Glomerular visceral epithelial cell (primary cell): ENCODE measurements at regions not wholly inside any gene's neighbourhood (a gene's known extent, or its start where the extent isn't known, plus 50 kb on each side); places are given as distances from the start of the nearest gene placed in this dataset.

Source experiments
- DNase-seq: peaks from one replicate; pipeline ENCODE4 v3.0.0-alpha.2; 2016; ENCODE audit errors: extremely low spot score

DNA sequence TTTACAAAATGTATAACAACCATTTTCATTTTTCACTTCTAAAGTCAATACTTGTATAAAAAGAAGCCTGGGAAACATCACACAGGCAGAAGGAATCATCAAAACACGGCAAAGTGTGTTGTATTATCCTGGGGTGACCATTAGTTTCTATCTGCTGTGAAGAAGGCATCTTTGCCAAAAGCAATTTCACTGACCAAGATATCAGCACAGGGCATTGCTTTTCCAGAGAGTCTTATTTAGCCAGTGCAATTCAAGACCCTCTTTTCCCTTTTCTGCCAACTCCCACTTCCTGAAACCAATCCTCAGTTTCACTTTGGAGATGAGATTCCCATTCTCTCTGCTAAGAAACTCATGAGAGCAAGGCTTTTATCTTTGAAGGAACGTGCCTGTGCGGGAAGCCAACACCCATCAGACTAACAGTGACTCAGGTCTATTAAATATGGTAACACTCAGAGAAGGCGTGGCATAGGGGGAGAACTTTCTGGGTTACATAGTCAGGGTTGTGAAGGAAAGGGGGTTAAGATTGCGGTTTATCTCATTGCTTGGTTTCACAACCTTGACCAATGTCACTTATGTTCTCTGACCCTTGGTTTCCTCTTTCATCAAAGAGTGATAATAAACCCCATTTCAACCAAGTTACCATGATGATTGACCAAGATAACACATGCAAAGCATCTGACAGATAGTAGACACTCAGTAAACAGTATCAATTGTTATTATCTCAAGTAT is 666.9 kb upstream of the KLF4 start:
- DNase-seq = no peak

DNA sequence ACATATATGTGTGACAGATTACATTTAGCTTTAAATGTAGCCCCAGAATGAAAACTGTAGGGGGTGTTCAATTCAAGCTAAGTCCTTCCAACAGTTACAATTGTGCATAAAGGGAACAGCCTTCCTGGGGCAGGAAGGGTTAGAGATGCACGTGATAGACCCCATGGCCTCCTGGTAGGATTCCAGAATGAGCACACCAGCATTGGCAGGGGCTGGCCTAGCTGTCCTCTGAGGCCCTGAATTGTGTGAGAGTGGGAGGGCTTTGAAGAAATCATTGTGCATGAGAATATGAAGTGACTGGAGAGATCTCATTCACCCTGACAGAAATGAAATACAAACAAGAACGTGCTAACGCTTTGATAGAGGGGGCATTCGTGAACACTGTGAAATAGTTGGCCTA is 663.8 kb upstream of the KLF4 start:
- DNase-seq = no peak

DNA sequence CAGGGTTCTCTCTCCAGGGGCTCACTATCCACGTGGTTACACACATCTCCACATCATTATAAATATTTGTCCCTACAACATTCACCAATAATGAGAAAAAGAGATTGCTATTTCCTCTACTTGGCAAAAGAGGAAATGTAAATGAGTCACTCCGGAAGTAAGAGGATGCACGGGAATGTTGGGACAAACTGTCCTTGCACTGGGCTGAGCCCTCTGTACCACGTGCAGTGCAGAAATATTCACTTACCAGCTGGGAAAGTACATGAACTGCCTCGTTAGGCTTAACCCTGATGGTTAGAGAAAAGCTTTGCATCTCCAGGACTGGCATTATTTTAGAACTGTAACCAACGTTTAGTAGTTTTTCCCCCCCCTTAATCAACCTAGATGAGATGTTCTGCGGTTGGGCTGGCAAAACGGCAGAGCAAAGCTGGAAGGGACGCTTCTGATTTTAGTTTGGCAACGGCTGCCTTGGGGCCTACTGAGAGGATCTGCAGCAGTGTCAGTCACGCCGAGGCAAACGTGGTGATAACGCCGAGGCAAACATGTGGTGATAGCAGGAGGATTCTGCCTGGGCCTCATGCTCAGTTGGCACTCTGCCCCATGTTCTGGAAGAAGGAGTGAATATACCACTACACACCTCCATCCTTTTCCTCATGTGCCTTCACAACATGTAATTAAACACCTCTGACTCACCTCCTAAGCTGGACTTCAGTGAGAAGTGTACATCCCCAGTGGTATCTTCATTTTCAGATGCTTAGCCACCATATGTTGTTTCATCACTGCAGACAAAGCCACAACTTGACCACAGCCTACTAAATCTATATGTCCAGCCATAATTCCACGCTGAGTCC is 661.4 kb upstream of the KLF4 start:
- DNase-seq = peak; percentile 61

DNA sequence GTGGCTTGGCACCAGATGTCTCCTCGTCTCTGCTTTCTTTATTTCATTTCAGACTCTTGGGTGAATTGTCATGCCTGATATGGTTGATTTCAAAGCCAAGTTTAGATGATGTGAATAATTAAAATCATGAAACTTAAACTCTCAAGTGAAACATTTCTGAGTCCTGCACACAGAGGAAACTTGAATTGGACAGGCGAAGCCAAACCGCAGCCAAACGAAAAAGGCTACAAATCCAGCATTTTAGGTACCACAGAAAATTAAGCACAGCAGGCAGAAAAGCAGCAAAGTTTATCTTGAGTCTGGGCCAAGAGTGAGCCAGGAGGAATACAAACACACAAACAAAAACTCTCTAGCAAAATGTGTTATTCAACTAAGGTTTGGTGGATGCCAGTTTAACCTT is 659.8 kb upstream of the KLF4 start:
- DNase-seq = no peak

DNA sequence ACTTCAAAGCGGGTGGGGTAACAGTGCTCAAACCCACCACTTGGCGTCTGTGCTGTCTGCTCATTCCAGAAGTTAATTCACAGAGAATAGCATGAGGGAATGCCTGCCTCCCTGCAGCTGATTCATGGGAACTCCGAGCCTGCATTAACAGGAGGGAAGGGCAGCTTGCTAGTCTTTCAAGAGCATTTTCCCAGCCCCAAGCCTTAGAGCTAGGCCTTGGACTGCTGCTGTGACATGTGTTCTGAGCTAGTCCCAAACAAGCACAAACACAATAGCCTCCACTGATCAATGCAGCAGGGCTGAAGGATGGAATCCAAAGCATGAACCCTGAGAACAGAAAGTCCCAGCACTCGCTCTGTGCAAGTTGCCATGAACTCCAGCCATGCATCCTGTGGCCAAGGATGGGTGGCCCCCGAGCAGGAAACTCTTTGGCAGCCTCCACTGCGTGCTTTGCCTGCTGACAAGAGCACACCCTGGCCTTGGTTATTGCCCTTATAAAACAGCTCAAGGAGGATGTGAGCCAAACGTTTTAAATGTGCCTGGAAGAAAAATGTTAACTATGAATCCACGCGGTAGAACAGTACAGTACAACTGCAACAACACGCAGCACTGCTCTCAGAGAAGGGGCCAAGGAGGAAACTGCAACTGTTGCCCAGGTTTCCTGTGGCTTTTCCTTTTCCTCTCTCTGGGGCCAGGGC is 653.1 kb upstream of the KLF4 start:
- peak; percentile 38 for DNase-seq

DNA sequence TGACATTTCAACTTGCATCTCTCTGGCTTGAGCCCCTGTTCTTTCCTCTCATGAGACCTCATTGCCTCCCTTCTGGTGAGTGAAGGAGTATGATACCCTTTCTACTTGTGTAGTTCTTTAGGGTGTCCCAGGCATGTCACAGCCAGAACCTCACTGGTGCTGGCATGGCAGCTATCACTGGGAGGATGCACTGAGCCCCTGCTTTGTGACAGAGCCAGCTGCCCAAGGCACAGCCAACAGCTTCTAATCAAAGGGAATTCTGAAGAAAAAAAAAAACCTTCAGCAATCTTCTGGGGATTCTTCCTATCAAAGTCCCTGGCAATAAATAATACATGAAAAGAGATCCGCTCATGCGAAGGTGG is 652.6 kb upstream of the KLF4 start:
- no peak for DNase-seq

DNA sequence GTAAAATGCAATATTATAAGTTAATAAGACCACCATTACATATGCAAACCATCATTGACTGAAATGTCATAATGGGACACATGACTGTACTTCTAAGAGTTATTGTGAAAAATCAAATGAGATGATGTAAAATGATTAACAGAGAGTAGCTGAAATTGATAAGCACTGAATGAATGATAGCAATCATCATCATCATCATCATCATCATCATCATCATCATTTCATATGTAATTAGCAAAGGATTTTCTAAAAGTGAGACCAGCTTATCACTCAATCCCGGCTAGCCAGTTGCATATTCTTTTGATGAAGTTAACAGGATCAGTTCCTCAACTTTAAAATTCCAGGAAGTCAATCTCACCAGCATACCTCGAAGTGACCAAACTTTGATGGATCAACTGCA is 650.3 kb upstream of the KLF4 start:
- no peak for DNase-seq

DNA sequence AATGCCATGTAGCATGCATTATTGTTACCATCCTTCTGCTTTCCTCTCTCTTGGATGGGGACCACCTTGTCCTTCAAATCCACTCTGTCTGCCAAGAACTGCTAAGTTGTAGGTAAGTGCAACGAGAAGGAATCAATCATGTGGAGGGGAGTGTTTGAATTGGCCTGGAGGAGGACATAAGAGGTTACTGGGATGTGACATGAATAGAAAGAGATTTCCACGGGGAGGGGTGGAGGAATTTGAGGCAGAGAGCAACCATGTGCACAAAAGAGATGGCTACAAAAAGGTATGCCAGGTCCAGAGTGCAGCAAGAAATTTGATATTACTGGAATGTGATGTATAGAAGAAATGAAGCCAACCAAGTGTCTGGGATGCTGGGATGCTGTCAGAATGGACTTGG is 648.9 kb upstream of the KLF4 start:
- DNase-seq = no peak

DNA sequence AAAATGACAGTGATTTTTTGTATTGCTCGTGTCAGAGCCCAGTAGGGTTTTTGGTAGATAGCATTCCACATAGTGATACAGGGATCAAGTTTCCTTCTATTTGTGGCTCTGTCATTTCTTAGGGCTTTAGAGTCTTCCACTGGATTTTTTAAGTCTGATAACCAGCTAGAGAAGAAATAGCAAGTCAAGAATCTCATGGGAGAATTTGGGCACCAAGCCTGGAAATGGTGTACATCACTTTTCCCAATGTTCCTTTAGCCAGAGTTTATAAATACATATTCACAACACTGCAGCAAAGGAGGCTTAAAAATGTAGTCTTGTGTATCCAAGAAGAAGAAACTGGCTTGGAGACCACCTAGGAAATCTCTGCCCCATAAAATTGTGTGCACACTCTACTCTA is 647.1 kb upstream of the KLF4 start:
- no peak for DNase-seq

DNA sequence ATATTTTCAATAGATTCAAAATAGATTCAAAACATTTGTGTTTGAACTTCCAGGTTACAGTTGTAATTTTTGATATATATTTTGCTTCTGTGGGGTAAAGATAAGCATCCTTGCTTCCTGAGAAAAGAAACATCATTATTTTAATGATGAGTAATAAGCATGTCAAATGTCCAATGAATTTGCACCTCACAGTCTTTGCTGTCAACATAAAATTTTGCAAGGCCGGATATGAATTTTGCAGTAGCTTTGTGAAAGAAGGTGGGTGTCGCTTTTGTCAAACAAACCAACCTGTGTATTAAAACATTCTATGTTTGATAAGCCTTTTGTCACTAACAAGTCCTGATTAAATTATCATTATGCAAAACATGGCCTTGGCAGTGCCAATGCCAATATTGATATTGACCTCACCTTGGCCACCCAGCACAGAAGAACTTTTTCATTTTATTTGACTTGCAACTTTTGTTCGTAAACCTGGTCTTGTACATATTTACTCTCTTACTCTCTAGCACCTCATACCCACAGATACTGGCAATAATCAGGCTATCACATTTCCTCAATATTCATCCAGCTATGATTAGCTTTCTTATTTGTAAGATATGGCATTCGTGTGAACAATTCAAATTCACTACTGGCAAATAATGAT is 645.0 kb upstream of the KLF4 start:
- DNase-seq = no peak

DNA sequence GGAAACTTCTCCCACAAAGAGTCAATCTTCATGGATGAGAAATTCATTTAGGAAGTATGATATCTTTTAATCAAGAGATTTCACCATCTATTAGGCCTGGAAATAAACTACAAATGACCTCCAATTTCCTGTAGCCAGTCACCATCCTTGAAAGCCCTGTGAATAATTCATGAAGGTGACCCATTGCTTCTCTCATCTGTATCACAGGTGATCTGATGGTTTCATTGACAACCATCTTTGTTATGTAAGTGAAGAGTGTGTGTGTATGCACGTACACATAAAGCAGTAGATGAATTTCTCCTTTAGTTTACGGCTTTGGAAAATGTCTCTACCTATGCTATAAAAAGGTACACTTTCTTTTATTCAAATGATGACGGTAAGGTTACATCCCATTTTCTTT is 644.1 kb upstream of the KLF4 start:
- no peak for DNase-seq

DNA sequence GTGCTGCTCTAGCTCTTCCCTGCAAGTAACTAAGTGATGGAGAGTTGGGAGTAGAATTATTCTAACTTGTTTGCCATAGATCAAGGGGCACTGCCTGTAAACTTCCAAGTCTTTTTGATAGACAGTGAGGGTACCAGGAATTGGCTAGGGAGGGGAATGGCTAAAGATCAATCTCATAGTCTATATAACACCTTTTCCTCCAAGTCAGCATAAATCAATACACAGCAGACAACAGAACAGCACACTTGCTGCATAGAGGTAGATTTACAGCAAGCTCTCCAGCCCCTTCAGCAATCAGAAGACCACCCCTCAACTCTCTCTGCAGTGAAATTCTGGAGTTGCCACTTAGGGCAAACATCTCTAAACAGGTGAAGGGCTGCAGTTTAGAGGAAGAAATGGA is 643.5 kb upstream of the KLF4 start:
- no peak for DNase-seq

DNA sequence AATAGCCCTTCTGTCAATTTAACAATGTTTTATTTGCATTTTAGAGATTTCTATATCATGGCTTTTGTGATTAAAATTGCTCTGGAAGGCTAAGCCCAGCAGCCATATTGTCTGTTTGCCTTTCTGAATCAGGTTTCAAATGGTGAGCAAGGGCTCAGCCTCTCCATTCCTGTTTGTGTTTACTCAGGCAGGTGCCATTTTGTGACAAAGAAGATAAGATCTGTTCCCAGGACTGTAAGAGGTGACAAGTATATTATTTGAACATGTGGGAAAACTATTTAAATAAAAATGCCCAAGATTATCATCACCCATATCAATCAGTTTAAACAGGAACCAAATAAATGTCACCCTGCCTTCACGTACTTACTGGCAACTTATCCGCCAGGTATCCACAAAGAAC is 641.3 kb upstream of the KLF4 start:
- DNase-seq = no peak

DNA sequence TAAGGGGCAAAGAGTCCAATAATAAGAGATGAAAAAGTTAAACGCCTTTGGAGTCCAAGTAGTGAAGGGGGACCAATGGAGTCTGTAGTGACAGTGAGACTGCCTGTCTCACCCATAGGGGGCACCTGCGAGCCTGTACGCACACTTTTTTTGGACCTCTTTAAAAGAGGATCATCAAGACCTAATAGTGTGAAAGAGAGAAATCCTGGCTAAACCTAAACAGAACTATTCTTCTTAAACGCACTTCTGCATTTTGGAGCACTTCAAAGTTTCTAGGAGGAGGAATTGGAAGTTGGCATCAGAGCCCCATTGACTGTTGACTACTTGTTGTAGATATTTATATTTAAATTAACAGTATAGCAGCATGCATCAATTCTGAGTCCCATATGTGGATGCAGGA is 636.1 kb upstream of the KLF4 start:
- no peak for DNase-seq

DNA sequence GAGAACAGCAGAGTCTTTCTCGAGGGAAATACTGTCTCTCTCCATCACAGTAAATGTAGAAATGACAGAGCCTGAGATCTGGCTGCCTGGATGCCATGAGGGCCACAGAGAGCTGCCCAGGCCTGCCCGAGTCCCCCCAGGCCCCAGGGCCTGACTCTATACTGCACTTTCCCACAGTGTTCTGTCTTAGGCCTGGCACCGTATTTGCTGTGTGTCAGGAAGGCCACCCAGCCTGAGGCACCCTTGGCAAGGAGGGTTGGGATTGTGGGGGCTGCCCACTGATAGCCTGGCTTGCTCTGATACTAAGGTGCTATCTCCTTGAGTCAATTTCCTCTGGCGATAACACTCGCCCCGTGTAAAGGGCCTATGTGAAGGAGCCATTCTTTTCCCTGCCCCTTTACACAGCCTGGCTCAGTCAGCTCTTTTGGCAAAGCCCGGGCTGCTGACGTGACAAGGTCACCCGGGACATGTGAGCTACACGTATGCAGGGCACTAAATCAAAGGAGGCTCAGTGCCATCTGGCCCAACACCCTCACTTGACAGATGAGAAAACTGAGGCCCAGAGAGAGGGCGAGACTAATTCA is 630.1 kb upstream of the KLF4 start:
- DNase-seq = no peak

DNA sequence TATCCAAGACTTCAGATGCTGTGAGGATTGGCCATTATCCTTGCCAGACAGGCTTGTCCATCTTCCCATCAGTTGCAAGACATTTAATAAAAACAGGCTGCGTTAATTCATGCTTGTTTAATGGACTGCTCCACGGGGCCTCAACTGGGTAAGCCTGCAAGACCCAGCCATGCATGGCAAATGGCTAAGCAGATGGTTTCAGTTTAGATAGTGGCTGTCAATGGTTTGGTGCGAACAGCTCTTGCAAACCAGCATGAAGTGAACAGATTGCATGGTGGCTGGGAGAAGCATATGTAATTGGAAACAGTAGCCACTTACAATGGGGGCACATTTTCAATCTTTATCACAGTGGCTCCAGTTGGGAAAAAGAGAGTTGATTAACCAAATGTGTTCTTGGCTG is 628.2 kb upstream of the KLF4 start:
- no peak for DNase-seq

DNA sequence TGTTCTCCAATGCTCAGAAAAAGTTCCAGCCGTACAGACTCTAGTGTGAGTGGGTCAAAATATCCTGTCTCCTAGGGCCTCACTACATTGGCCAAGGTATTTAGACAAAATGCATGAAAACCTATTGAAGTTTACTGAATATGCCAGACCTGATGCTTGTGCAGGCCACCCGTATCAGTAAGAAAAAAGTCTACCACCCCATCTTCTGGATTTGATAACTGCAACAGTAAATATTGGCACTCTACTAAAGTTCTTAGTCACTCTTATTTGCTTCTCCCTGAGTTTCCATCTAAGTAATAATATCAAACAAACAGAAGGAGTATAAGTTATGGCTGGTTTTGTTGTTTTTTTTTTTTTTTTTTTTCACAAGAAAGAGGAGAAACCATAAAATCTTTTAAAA is 627.7 kb upstream of the KLF4 start:
- DNase-seq = no peak

DNA sequence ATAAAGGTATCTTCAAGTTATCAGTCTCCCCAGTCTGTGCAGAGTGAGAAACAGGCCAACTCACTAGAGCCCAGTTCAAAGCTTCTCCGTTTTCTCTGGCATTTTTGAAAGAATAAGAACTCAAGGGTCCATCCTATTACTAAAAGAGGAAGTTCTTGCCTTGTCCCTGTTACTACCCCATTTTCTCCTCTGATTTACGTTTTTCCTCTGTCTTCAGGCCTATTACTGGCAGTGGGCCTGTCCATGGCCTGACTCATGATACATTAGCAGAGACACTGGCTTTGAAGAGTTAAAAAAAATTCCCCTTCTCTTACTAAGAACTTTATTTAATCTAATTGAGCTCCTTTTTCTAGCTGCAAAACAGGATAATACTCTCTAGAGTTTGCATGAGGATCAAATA is 624.0 kb upstream of the KLF4 start:
- DNase-seq = no peak

DNA sequence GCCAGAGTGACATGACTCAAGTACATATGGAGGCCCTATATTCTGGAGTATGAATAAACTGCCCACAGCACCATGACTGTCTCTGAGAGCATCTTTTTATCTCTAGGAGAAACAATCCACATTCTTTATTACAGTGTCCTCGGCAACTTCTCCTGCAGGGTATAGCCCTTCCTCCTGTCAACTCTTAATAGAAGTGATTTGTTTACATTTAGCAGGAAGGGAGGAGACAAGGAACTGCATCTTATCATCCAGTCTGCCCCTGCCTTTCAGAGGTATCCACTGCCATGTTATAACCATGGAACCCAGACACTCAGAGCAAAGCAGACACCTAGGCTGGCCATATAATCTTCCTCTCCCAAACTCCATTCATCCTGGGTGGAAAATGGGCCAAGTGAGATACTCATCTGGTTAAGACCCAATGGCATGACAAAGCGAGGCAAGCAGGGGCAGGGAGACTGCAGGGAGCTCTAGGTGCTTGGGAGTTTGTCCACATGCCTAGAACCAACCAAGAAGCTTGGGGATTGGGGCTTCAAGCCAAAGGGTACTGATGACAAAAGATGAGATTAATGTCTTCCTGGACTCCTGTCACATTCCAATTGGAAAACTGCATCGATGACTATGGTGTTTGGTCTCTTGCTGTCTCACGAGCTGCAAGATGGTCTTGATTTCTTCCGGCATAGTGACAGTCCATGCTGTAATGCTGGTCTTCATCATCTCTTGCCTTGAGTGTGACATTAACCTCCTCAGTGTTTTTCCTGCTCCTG is 620.5 kb upstream of the KLF4 start:
- DNase-seq = no peak

DNA sequence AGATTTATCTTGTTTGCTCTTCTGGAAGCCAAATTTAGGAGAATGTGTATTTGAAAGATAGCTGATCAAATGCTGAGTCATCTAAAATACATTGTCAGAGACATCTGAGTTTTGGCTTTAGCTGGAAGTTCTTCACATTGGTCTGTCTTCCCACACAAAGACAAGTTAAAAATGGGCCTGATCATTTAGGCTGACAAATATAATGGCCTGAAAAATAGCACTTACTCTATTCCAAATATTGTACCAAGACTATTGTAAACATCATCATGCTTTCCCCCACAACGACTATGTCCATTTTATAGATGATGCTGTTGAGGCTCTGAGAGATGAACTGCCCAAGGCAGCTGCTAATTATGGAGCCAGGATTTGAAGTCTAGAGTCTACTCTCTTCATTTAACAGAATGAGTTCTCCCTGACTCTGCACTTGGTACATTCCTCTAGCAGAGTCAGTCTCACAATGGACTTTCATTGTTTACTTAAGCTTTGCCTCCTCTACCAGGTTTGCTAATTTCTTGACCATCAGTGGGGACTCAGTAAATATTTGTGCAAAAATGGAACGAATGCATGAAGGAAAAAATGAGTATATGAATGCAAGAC is 619.4 kb upstream of the KLF4 start:
- DNase-seq = no peak

DNA sequence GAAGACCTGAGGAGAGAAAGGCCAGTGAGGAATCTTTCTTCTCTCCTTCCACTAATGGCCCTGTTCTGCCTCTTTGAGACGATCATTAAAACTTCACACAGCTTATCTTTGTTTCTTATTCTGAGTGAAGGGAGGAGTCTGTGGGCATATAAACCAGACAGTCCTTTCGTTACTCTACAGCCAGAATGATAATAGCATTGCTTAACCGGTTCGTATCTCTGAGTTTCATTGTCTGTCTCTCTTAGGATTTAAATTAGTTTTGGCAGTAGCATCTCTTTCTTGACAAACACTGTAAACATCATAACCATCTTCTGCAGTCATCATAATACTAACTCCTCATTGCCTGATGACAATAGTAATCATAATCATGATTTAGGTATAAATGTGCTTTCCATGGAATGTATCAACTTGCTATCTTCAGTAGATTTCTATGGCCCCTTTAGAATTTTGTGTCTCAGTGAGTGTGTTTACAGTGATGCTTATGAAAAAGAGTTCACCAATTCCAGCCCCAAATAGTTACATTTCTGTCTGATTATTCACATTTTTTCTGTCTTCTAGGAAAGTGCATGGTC is 618.8 kb upstream of the KLF4 start:
- DNase-seq = no peak
